PC-9 (cell line): ENCODE measurements at regions not wholly inside any gene's neighbourhood (a gene's known extent, or its start where the extent isn't known, plus 50 kb on each side); places are given as distances from the start of the nearest gene placed in this dataset.

Source experiments
- EZH2 ChIP-seq: fragments of 200-600 bp; sonication (generic); IDR thresholded peaks from 2 replicates; pipeline ENCODE4 v1.8.0; 2017; ENCODE audit warnings: antibody characterized with exemption, low read depth
- TF ChIP-seq, protein P1 (sequence below): fragments of 200-600 bp; sonication (generic); conservative IDR thresholded peaks from 2 replicates; pipeline ENCODE4 v1.6.1; 2017; ENCODE audit warnings: mixed run types, antibody characterized with exemption, mild to moderate bottlenecking, moderate library complexity

DNA sequence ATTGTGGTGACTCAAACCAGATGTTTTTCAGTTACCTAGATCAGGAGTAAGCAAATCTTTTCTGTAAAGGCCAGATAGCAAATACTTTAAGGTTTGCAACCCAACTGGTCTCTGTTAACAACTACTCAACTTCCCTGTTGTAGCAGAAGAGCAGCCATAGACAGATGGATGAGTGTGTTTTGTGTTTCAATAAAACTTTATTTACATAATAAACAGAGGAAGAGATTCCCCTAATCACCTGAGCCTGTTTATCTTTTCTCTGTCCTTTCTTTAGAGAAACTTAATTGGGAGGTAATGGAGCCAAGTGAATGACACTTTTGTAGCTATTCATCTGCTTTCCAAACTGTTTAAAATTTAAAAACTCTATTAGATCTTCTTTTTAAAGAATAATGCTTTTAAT is 365.1 kb downstream of the IPO8 start:
- TF ChIP-seq, protein P1, sequence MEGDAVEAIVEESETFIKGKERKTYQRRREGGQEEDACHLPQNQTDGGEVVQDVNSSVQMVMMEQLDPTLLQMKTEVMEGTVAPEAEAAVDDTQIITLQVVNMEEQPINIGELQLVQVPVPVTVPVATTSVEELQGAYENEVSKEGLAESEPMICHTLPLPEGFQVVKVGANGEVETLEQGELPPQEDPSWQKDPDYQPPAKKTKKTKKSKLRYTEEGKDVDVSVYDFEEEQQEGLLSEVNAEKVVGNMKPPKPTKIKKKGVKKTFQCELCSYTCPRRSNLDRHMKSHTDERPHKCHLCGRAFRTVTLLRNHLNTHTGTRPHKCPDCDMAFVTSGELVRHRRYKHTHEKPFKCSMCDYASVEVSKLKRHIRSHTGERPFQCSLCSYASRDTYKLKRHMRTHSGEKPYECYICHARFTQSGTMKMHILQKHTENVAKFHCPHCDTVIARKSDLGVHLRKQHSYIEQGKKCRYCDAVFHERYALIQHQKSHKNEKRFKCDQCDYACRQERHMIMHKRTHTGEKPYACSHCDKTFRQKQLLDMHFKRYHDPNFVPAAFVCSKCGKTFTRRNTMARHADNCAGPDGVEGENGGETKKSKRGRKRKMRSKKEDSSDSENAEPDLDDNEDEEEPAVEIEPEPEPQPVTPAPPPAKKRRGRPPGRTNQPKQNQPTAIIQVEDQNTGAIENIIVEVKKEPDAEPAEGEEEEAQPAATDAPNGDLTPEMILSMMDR: no peak
- no peak for TF ChIP-seq EZH2
